MCF 10A (cell line): ENCODE measurements at regions not wholly inside any gene's neighbourhood (a gene's known extent, or its start where the extent isn't known, plus 50 kb on each side); places are given as distances from the start of the nearest gene placed in this dataset.

ENCODE experiments used
- BruUV-seq: library from RNA; stranded (reverse); fragments of 400-500 nt; replicated peaks from 2 replicates; lab custom pipeline; 2021; lab: Mats Ljungman, UMichigan
- CTCF ChIA-PET: fragments of 300-600 bp; sonication (Branson Sonifier 250); formaldehyde crosslinking; extraction: SDS; loops from one replicate; lab custom pipeline; 2021; ENCODE audit warnings: antibody characterized with exemption, inconsistent platforms; lab: Yijun Ruan, JAX
- POLR2A ChIA-PET: fragments of 300-600, 350-650 bp; sonication (Branson Sonifier 250); formaldehyde crosslinking; extraction: SDS; loops from one replicate; lab custom pipeline; 2020; ENCODE audit warnings: antibody characterized with exemption, inconsistent platforms; lab: Yijun Ruan, JAX
- DNase-seq: peaks from one replicate; pipeline ENCODE4 v3.0.0-alpha.2; 2018; ENCODE audit not compliant: unreplicated experiment
- H3K27ac Mint-ChIP-seq: one replicate; pipeline ENCODE4 v1.8.0; 2022; ENCODE audit warnings: mild to moderate bottlenecking, low read depth, mixed read lengths; ENCODE audit not compliant: unreplicated experiment
- H3K27me3 Mint-ChIP-seq: one replicate; pipeline ENCODE4 v1.8.0; 2022; ENCODE audit warnings: mixed read lengths; ENCODE audit not compliant: insufficient read depth, unreplicated experiment
- H3K36me3 Mint-ChIP-seq: one replicate; pipeline ENCODE4 v1.8.0; 2022; ENCODE audit warnings: mild to moderate bottlenecking, moderate library complexity, mixed read lengths; ENCODE audit not compliant: insufficient read depth, unreplicated experiment
- H3K4me1 Mint-ChIP-seq: one replicate; pipeline ENCODE4 v1.8.0; 2022; ENCODE audit warnings: mixed read lengths; ENCODE audit not compliant: insufficient read depth, unreplicated experiment
- H3K4me3 Mint-ChIP-seq: one replicate; pipeline ENCODE4 v1.8.0; 2022; ENCODE audit warnings: mild to moderate bottlenecking, moderate library complexity, mixed read lengths; ENCODE audit not compliant: unreplicated experiment
- H3K9me3 Mint-ChIP-seq: one replicate; pipeline ENCODE4 v1.8.0; 2022; ENCODE audit warnings: mixed read lengths; ENCODE audit not compliant: unreplicated experiment
- intact Hi-C: fragments of 100-400 bp; cut with micrococcal nuclease; formaldehyde crosslinking; loops from 2 replicates; pipeline ENCODE4 v1.14.1; 2022
- TF ChIP-seq, protein P1 (sequence below): fragments of 200-600 bp; IDR thresholded peaks from one replicate; pipeline ENCODE4 v1.8.0; 2022; ENCODE audit warnings: antibody characterized with exemption, mild to moderate bottlenecking; ENCODE audit not compliant: unreplicated experiment

DNA sequence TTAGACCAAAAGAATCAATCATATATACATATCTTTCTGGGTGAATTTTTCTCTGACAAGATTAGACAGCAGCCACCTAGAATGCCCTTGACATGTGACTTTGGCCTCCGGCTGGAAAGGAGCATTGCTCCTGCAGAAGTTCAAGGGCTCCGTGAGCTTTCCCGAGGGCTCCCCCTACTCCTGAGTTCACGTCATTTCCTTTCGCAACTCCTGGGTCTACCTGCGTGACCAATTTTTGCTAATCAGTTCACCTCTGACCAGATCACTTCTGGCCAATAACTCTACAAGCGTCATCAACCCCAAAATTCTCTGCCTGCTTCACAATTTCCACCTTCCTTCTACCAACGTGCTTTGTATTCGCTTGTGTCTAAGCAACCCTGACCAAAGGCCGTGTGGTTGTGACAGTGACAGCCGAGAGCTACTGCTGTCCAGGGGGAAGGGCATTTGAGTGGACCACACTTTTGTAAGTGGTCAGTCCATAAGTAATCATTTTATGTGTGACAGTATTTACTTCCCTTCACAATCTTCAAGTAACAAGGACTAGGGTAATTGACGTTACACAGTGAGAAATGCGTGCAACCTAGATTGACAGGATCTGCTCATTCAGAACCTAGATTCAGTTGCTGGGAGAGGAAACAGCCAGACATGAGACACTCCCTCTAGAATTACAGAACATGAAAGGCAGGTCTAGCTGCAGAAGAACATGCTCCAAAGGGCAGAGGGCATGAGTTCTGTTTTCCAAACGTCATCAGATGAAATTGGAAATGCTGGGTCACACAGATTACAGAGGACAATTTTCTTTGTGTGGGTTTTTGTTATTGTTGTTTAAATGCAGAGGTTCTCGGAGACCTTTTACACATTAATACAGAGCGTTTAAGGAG lies 145.9 kb upstream of the SPACA7 start:
- Mint-ChIP-seq H3K36me3 (no peaks in the 10 kb centered on the region), H3K4me3 (no peak overlapping the region), H3K27ac (no peak overlapping the region), H3K4me1 (no peaks in the 10 kb centered on the region), H3K9me3 (peaks cover 39% of the 10 kb centered on the region), H3K27me3 (no peaks in the 10 kb centered on the region)
- no TSS peak for BruUV-seq
- no peak for DNase-seq
- POLR2A ChIA-PET: no interaction called here
- CTCF ChIA-PET: no interaction called here
- intact Hi-C loops: no loop called here
- TF ChIP-seq, protein P1, sequence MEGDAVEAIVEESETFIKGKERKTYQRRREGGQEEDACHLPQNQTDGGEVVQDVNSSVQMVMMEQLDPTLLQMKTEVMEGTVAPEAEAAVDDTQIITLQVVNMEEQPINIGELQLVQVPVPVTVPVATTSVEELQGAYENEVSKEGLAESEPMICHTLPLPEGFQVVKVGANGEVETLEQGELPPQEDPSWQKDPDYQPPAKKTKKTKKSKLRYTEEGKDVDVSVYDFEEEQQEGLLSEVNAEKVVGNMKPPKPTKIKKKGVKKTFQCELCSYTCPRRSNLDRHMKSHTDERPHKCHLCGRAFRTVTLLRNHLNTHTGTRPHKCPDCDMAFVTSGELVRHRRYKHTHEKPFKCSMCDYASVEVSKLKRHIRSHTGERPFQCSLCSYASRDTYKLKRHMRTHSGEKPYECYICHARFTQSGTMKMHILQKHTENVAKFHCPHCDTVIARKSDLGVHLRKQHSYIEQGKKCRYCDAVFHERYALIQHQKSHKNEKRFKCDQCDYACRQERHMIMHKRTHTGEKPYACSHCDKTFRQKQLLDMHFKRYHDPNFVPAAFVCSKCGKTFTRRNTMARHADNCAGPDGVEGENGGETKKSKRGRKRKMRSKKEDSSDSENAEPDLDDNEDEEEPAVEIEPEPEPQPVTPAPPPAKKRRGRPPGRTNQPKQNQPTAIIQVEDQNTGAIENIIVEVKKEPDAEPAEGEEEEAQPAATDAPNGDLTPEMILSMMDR: no peak

DNA sequence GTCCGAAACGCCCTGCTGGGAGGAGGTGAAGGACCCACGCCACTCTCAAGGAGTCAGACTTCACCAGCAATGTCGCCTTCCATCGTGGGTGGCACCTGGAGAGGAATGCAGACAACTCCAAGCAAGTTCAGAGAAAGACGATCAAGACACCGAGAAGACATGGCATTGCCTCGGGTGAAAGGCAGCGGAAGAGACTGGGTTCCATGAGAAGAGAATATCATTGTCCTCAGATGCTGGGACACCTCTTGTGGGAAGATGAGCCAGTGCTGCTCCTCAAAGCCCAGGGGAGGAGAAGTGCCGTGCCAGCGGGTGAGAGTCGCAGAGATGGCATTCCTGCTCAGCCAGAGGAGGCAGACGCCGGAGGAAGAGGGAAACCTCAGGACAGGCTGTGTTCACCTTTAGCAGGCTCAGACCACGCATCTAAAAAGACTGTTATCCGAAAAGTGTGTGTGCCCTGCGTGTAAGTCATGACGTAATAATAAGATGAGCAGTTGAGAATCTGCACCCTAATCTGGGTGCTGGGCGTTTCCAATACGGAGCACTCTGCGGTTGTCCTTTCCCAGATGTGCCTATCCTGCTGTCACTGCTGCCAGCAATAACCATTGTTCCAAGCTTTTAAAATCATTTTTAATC lies 144.6 kb upstream of the SPACA7 start:
- Mint-ChIP-seq H3K9me3 (peaks cover 36% of the 10 kb centered on the region), H3K4me1 (no peaks in the 10 kb centered on the region), H3K36me3 (no peaks in the 10 kb centered on the region), H3K4me3 (no peak overlapping the region), H3K27me3 (no peaks in the 10 kb centered on the region), H3K27ac (no peak overlapping the region)
- no TSS peak for BruUV-seq
- POLR2A ChIA-PET: no interaction called here
- TF ChIP-seq, protein P1: no peak
- CTCF ChIA-PET: interaction anchor here (0.5 kb wide), 1 partner anchor 975 kb away, joined by 4 read pairs; no protein-coding TSS in a partner anchor
- DNase-seq: no peak
- intact Hi-C loops: no loop called here

DNA sequence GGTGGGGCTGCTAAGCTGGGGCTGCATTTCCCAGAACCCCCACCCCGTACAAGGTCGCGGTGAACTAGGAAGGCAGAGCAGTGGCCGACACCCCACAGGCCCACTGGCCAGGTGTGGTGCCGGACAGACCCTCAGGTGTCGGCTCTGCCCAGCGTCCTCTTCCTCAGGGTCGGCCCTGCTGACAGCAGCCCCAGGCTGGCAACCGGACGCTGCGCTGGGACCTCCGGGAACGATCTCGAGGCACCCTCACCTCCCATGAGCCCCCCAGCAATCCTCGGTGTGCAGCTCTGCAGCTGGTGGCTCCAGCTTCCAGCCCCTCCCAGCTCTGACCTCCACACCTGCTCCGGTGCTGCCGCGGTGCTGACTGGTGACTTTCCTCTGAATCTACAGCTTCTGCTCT lies 142.9 kb upstream of the SPACA7 start:
- DNase-seq: no peak
- no peak overlapping the region for H3K27ac Mint-ChIP-seq
- H3K4me3 Mint-ChIP-seq: no peak overlapping the region
- H3K27me3 Mint-ChIP-seq: no peaks in the 10 kb centered on the region
- no TSS peak for BruUV-seq
- POLR2A ChIA-PET: no interaction called here
- peaks cover 36% of the 10 kb centered on the region for H3K9me3 Mint-ChIP-seq
- CTCF ChIA-PET: interaction anchor here (0.5 kb wide), 1 partner anchor 626 kb away, joined by 3 read pairs; no protein-coding TSS in a partner anchor
- no peaks in the 10 kb centered on the region for H3K36me3 Mint-ChIP-seq
- TF ChIP-seq, protein P1: no peak
- intact Hi-C loops: no loop called here
- no peaks in the 10 kb centered on the region for H3K4me1 Mint-ChIP-seq

DNA sequence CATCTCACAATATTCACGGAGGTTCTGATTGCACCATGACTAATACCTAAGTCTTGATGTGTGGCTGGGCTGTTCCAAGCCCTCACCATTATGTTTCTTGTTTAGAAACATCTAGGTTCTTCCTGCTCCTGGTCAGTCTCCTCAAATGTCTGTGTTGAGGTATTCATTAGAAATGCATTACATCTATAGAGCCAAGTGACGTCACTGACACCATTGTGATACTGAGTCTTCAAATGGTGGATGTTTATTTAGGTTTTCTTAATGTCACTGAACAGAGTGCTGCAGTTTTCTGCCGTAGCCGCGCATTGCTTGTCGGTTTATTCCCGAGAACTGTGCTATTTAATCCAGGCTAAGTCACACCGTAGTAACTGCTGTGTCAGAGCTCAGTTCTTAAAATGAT lies 142.4 kb upstream of the SPACA7 start:
- H3K4me3 Mint-ChIP-seq: no peak overlapping the region
- H3K27me3 Mint-ChIP-seq: no peaks in the 10 kb centered on the region
- intact Hi-C loops: no loop called here
- POLR2A ChIA-PET: no interaction called here
- no peaks in the 10 kb centered on the region for H3K36me3 Mint-ChIP-seq
- H3K4me1 Mint-ChIP-seq: no peaks in the 10 kb centered on the region
- H3K9me3 Mint-ChIP-seq: peaks cover 36% of the 10 kb centered on the region
- no TSS peak for BruUV-seq
- CTCF ChIA-PET: interaction anchor here (0.5 kb wide), 1 partner anchor 626 kb away, joined by 3 read pairs; no protein-coding TSS in a partner anchor
- no peak for DNase-seq
- TF ChIP-seq, protein P1: no peak
- no peak overlapping the region for H3K27ac Mint-ChIP-seq
